ENCODE measurements at regions not wholly inside any gene's neighbourhood (a gene's known extent, or its start where the extent isn't known, plus 50 kb on each side); places are given as distances from the start of the nearest gene placed in this dataset.
"Not testable (repeated sequence)": the region's sequence is repeated elsewhere in the genome, so short reads cannot be mapped to it uniquely, and the experiment has no call there.

GRCh38 chr7:10780400-10780747 is 193.3 kb upstream of the PHF14 start:
- Histone ChIP-seq H3K9me3 (ENCODE audit: insufficient read depth, low read depth, low read length) (no peaks in the 10 kb centered on the region), H3K27ac (ENCODE audit: low read length) (no peak overlapping the region), H3K9ac (ENCODE audit: low read depth, low read length) (no peak overlapping the region), H3K4me3 (ENCODE audit: low read length) (no peak overlapping the region), H3K27me3 (ENCODE audit: insufficient read depth, low read length) (no peaks in the 10 kb centered on the region), H3K36me3 (ENCODE audit: insufficient read depth, low read depth, low read length) (no peaks in the 10 kb centered on the region), H3K4me1 (ENCODE audit: insufficient read depth, low read length) (no peaks in the 10 kb centered on the region)

DNA sequence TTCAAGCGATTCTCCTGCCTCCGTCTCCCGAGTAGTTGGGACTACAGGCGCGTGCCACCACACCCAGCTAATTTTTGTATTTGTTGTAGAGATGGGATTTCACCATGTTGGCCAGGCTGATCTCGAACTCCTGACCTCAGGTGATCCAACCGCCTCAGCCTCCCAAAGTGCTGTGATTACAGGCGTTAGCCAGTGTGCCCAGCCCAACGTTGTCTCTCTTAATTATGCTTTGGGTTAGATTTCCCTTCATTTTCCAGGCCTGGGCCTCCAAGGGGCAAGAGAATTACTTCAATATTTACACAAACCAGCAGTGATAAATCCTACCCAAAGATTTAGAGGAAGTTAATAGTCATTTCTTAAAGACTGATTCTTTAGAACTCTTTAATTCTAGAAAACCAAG is 186.7 kb upstream of the PHF14 start:
- H3K27ac ChIP-seq (ENCODE audit: low read length); H3K4me3 ChIP-seq (ENCODE audit: low read length); H3K9me3 ChIP-seq (ENCODE audit: insufficient read depth, low read depth, low read length); H3K4me1 ChIP-seq (ENCODE audit: insufficient read depth, low read length); H3K27me3 ChIP-seq (ENCODE audit: insufficient read depth, low read length); H3K36me3 ChIP-seq (ENCODE audit: insufficient read depth, low read depth, low read length); H3K9ac ChIP-seq (ENCODE audit: low read depth, low read length): not testable (repeated sequence)

- Histone ChIP-seq H3K9me3 (ENCODE audit: insufficient read depth, low read depth, low read length) (no peaks in the 10 kb centered on the region), H3K27ac (ENCODE audit: low read length) (no peak overlapping the region), H3K4me3 (ENCODE audit: low read length) (no peak overlapping the region), H3K9ac (ENCODE audit: low read depth, low read length) (no peak overlapping the region), H3K27me3 (ENCODE audit: insufficient read depth, low read length) (no peaks in the 10 kb centered on the region), H3K4me1 (ENCODE audit: insufficient read depth, low read length) (no peaks in the 10 kb centered on the region), H3K36me3 (ENCODE audit: insufficient read depth, low read depth, low read length) (no peaks in the 10 kb centered on the region)
Measured at GRCh38 chr7:10789170-10789569, 184.5 kb upstream of the PHF14 start.

GRCh38 chr7:10790910-10791309 is 182.8 kb upstream of the PHF14 start:
- H3K9me3 ChIP-seq (ENCODE audit: insufficient read depth, low read depth, low read length), result no peaks in the 10 kb centered on the region
- H3K9ac ChIP-seq (ENCODE audit: low read depth, low read length), result no peak overlapping the region
- H3K27me3 ChIP-seq (ENCODE audit: insufficient read depth, low read length), result no peaks in the 10 kb centered on the region
- H3K4me1 ChIP-seq (ENCODE audit: insufficient read depth, low read length), result no peaks in the 10 kb centered on the region
- no peaks in the 10 kb centered on the region for H3K36me3 ChIP-seq (ENCODE audit: insufficient read depth, low read depth, low read length)
- no peak overlapping the region for H3K27ac ChIP-seq (ENCODE audit: low read length)
- no peak overlapping the region for H3K4me3 ChIP-seq (ENCODE audit: low read length)

DNA sequence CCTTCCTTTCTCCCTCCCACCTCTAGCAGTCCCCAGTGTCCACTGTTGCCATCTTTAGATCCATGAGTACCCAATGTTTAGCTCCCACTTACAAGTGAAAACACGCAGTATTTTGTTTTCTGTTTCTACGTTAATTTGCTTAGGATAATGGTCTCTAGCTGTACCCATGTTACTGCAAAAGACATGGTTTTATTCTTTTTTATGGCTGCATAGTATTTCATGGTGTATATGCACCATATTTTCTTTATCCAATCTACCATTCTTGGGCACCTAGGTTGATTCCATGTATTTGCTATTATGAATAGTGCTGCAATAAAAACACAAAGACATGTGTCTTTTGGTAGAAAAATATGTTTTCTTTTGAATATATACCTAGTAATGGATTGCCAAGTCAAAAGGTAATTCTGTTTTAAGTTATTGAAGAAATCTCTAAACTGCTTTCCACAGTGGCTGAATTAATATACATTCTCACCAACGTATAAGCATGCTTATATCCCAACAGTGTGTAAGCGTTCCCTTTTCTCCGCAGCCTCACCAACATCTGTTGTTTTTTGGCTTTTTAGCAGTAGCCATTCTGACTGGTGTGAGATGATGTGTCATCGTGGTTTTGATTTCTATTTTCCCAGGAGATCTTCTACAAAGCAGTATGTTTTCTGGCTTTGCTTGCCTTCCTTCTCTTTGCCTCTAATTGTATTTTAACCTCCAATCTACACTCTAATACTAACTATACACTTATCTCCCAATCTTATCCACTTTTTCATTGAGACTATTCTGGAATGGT is 179.5 kb upstream of the PHF14 start:
- no peak overlapping the region for H3K9ac ChIP-seq (ENCODE audit: low read depth, low read length)
- H3K27ac ChIP-seq (ENCODE audit: low read length), result no peak overlapping the region
- no peak overlapping the region for H3K4me3 ChIP-seq (ENCODE audit: low read length)
- no peaks in the 10 kb centered on the region for H3K9me3 ChIP-seq (ENCODE audit: insufficient read depth, low read depth, low read length)
- H3K27me3 ChIP-seq (ENCODE audit: insufficient read depth, low read length), result no peaks in the 10 kb centered on the region
- H3K36me3 ChIP-seq (ENCODE audit: insufficient read depth, low read depth, low read length), result no peaks in the 10 kb centered on the region
- peaks cover 2% of the 10 kb centered on the region; the same call in 1 of the 2 replicates for H3K4me1 ChIP-seq (ENCODE audit: insufficient read depth, low read length)

GRCh38 chr7:10797157-10797556 is 176.5 kb upstream of the PHF14 start:
- no peaks in the 10 kb centered on the region for H3K9me3 ChIP-seq (ENCODE audit: insufficient read depth, low read depth, low read length)
- H3K27me3 ChIP-seq (ENCODE audit: insufficient read depth, low read length), result no peaks in the 10 kb centered on the region
- no peak overlapping the region for H3K27ac ChIP-seq (ENCODE audit: low read length)
- no peak overlapping the region for H3K9ac ChIP-seq (ENCODE audit: low read depth, low read length)
- peaks cover 2% of the 10 kb centered on the region; the same call in 1 of the 2 replicates for H3K4me1 ChIP-seq (ENCODE audit: insufficient read depth, low read length)
- H3K36me3 ChIP-seq (ENCODE audit: insufficient read depth, low read depth, low read length), result no peaks in the 10 kb centered on the region
- H3K4me3 ChIP-seq (ENCODE audit: low read length), result no peak overlapping the region

GRCh38 chr7:10798044-10798443 is 175.6 kb upstream of the PHF14 start:
- peaks cover 2% of the 10 kb centered on the region; the same call in 1 of the 2 replicates for H3K4me1 ChIP-seq (ENCODE audit: insufficient read depth, low read length)
- H3K9ac ChIP-seq (ENCODE audit: low read depth, low read length), result no peak overlapping the region
- H3K27ac ChIP-seq (ENCODE audit: low read length), result no peak overlapping the region
- no peaks in the 10 kb centered on the region for H3K9me3 ChIP-seq (ENCODE audit: insufficient read depth, low read depth, low read length)
- no peaks in the 10 kb centered on the region for H3K36me3 ChIP-seq (ENCODE audit: insufficient read depth, low read depth, low read length)
- no peak overlapping the region for H3K4me3 ChIP-seq (ENCODE audit: low read length)
- H3K27me3 ChIP-seq (ENCODE audit: insufficient read depth, low read length), result no peaks in the 10 kb centered on the region

DNA sequence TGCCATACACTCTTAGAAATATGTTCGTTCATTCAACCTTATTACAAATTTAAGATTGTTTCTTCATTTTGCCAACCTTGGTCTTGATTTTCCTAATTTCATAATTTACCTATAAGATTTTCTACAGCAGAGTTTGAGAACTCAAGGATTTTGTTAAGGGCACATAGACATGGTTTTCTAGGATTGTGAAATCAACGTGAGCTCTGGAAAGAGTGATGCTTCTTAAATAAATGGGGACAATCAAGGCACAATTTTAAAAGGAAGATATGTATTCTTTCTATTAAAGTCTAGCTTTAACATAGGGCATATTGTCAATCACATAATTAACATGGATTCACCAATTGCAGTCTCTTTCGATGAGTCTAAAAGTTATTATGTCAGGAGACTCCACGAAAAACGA is 174.2 kb upstream of the PHF14 start:
- no peak overlapping the region for H3K4me3 ChIP-seq (ENCODE audit: low read length)
- H3K9me3 ChIP-seq (ENCODE audit: insufficient read depth, low read depth, low read length), result no peaks in the 10 kb centered on the region
- no peaks in the 10 kb centered on the region for H3K36me3 ChIP-seq (ENCODE audit: insufficient read depth, low read depth, low read length)
- no peak overlapping the region for H3K27ac ChIP-seq (ENCODE audit: low read length)
- no peaks in the 10 kb centered on the region for H3K27me3 ChIP-seq (ENCODE audit: insufficient read depth, low read length)
- H3K9ac ChIP-seq (ENCODE audit: low read depth, low read length), result no peak overlapping the region
- H3K4me1 ChIP-seq (ENCODE audit: insufficient read depth, low read length), result peaks cover 2% of the 10 kb centered on the region; the same call in 1 of the 2 replicates

DNA sequence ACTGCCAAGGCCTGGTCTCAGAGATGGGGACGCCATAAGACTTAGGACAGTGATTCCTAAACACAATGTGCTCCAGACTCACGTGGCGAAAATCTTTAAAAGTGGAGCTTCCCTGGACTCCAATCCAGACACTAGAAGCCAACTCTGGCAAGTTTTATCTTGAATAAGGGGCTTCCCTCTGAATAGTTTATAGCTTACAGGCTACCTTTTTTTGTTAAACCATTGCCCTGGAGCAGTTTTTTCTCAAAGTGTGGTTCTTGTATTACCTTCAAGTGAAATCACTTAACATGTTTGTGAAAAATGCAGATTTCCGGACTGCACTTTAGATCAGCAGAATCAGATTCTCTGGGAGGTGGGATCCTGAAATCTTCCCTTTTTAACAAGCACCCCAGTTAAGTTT is 171.7 kb upstream of the PHF14 start:
- Histone ChIP-seq H3K27me3 (ENCODE audit: insufficient read depth, low read length) (no peaks in the 10 kb centered on the region), H3K36me3 (ENCODE audit: insufficient read depth, low read depth, low read length) (no peaks in the 10 kb centered on the region), H3K9me3 (ENCODE audit: insufficient read depth, low read depth, low read length) (no peaks in the 10 kb centered on the region), H3K9ac (ENCODE audit: low read depth, low read length) (no peak overlapping the region), H3K4me3 (ENCODE audit: low read length) (no peak overlapping the region), H3K4me1 (ENCODE audit: insufficient read depth, low read length) (peaks cover 2% of the 10 kb centered on the region; the same call in 1 of the 2 replicates), H3K27ac (ENCODE audit: low read length) (no peak overlapping the region)

GRCh38 chr7:10802526-10802925 is 171.1 kb upstream of the PHF14 start:
- Histone ChIP-seq H3K4me1 (ENCODE audit: insufficient read depth, low read length) (no peaks in the 10 kb centered on the region), H3K9me3 (ENCODE audit: insufficient read depth, low read depth, low read length) (no peaks in the 10 kb centered on the region), H3K27me3 (ENCODE audit: insufficient read depth, low read length) (no peaks in the 10 kb centered on the region), H3K4me3 (ENCODE audit: low read length) (no peak overlapping the region), H3K9ac (ENCODE audit: low read depth, low read length) (no peak overlapping the region), H3K36me3 (ENCODE audit: insufficient read depth, low read depth, low read length) (no peaks in the 10 kb centered on the region), H3K27ac (ENCODE audit: low read length) (no peak overlapping the region)

GRCh38 chr7:10803720-10804119 is 170.0 kb upstream of the PHF14 start:
- no peaks in the 10 kb centered on the region for H3K4me1 ChIP-seq (ENCODE audit: insufficient read depth, low read length)
- no peak overlapping the region for H3K27ac ChIP-seq (ENCODE audit: low read length)
- H3K36me3 ChIP-seq (ENCODE audit: insufficient read depth, low read depth, low read length), result no peaks in the 10 kb centered on the region
- no peak overlapping the region for H3K9ac ChIP-seq (ENCODE audit: low read depth, low read length)
- H3K9me3 ChIP-seq (ENCODE audit: insufficient read depth, low read depth, low read length), result no peaks in the 10 kb centered on the region
- no peaks in the 10 kb centered on the region for H3K27me3 ChIP-seq (ENCODE audit: insufficient read depth, low read length)
- no peak overlapping the region for H3K4me3 ChIP-seq (ENCODE audit: low read length)

- H3K4me3 ChIP-seq (ENCODE audit: low read length), result no peak overlapping the region
- no peak overlapping the region for H3K27ac ChIP-seq (ENCODE audit: low read length)
- no peaks in the 10 kb centered on the region for H3K36me3 ChIP-seq (ENCODE audit: insufficient read depth, low read depth, low read length)
- H3K9ac ChIP-seq (ENCODE audit: low read depth, low read length), result no peak overlapping the region
- H3K27me3 ChIP-seq (ENCODE audit: insufficient read depth, low read length), result no peaks in the 10 kb centered on the region
- no peaks in the 10 kb centered on the region for H3K4me1 ChIP-seq (ENCODE audit: insufficient read depth, low read length)
- H3K9me3 ChIP-seq (ENCODE audit: insufficient read depth, low read depth, low read length), result no peaks in the 10 kb centered on the region
Measured at GRCh38 chr7:10804770-10805169, 168.9 kb upstream of the PHF14 start.

Data from iPS-20b (cell line).